WI38 (cell line): ENCODE measurements at regions not wholly inside any gene's neighbourhood (a gene's known extent, or its start where the extent isn't known, plus 50 kb on each side); places are given as distances from the start of the nearest gene placed in this dataset.

Experiments
- H3K4me3 ChIP-seq: 2 replicates; pipeline ENCODE4 v1.5.1; 2011; ENCODE audit warnings: low read depth, mild to moderate bottlenecking, control low read depth, low read length
- TF ChIP-seq, protein P1 (sequence below): IDR thresholded peaks from 2 replicates; pipeline ENCODE4 v1.5.1; 2012; ENCODE audit warnings: low read depth, mild to moderate bottlenecking, control low read depth, low read length

DNA sequence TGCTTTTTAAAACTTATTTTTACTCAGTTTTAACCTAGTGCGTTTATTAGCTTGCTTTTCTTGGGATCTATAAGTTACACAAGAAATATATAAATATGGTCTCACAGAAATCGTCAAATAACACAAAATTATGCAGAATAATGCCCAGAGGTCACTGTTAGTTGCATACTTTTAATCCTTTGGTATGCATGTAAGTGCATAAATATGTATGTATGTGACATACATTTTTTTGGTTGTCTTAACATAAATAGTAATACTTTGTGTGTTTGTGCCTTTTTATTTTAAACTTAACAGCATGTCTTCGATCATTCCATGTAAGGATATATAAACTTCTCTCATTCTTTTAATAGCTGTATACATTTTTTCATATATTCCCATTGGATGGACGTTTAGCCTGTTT lies 459.6 kb downstream of the PCNX1 start:
- H3K4me3 ChIP-seq: no peak overlapping the region
- TF ChIP-seq, protein P1, sequence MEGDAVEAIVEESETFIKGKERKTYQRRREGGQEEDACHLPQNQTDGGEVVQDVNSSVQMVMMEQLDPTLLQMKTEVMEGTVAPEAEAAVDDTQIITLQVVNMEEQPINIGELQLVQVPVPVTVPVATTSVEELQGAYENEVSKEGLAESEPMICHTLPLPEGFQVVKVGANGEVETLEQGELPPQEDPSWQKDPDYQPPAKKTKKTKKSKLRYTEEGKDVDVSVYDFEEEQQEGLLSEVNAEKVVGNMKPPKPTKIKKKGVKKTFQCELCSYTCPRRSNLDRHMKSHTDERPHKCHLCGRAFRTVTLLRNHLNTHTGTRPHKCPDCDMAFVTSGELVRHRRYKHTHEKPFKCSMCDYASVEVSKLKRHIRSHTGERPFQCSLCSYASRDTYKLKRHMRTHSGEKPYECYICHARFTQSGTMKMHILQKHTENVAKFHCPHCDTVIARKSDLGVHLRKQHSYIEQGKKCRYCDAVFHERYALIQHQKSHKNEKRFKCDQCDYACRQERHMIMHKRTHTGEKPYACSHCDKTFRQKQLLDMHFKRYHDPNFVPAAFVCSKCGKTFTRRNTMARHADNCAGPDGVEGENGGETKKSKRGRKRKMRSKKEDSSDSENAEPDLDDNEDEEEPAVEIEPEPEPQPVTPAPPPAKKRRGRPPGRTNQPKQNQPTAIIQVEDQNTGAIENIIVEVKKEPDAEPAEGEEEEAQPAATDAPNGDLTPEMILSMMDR: no peak

DNA sequence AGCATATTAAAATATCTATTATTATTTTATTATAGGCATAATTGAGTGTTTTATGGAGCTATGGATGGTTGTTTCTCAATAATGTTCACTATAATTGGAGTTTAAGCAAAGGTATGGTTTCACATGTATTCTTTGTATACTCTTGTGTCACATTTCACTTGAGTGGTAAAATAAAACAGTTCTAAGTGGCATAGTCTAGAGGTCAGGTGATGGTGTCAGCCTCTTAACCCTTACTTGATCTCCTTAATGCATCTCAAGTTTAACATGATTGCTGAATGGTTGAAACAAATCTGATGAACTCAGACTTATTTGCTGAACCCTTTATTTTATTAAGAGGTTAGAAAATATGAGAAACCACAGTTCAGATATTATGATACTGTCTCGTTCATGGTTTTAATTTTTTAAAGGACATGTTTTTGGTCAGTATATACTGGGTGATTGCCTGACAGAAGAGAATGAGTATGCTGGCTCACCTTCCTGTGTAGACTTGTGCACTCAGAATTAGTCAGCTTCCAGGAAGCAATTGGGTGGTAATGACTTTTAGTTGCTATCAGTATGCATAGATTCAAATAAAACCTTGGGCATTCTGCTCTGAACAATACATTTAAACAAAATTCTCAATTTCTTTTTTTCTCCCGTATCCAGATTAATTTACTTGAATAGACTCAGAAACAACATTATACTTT lies 464.6 kb downstream of the PCNX1 start:
- no peak overlapping the region for H3K4me3 ChIP-seq
- TF ChIP-seq, protein P1: no peak

DNA sequence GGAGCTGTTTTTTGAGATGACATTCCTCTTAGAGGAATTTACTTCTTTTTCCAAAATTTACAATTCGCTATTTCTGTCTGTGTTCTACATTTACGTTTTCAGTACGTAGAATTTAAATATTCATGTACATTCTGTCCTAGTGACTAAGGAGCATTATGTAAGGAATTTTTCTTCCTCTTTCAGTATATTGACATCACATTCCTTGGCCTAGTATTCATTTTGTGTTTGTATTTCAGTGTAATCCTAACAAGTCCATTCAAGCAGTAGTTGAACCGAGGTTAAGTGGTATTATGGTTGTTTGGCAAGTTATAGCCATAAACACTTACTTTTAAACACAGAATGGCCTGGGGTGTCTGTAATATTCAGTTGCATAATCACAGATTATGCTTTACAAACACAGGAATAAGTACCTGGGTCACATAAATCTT lies 465.2 kb downstream of the PCNX1 start:
- no peak overlapping the region for H3K4me3 ChIP-seq
- TF ChIP-seq, protein P1: no peak

DNA sequence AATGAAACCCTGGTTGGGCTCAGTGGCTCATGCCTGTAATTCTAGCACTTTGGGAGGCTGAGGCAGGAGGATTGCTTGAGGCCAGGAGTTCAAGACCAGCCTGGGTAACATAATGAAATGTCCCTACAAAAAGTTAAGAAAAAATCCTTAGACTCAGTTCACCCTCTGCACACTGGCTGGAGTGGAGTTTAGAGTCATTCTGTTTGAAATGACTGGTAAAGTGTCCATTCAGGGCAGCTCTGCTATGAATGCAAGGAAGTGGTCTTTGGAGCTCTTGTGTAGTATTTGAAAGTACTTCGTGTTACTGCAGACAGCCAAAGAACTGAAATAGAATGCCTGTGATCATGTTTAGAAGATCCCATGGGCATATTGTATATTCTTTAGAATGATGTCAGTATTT lies 466.5 kb downstream of the PCNX1 start:
- H3K4me3 ChIP-seq: no peak overlapping the region
- TF ChIP-seq, protein P1: no peak

DNA sequence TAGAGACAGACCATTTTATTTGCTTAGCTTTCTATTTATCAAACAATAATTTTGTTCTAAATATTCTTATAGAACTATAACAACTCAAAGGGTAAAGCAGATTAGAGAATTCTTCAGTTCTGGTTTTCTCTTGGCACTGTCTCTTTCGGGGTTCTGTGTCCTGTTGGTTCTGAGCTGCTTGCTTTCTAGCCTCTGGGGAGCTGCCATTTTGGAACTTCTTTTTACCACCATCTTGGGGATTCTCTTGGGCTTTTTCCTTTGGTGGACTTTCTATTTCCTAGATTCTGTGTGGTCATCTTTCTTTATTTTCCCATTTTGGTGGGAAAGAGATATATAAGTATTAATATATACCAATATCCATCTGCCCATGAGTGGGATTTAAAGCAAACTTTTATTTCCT lies 467.7 kb downstream of the PCNX1 start:
- H3K4me3 ChIP-seq: no peak overlapping the region
- TF ChIP-seq, protein P1: no peak

DNA sequence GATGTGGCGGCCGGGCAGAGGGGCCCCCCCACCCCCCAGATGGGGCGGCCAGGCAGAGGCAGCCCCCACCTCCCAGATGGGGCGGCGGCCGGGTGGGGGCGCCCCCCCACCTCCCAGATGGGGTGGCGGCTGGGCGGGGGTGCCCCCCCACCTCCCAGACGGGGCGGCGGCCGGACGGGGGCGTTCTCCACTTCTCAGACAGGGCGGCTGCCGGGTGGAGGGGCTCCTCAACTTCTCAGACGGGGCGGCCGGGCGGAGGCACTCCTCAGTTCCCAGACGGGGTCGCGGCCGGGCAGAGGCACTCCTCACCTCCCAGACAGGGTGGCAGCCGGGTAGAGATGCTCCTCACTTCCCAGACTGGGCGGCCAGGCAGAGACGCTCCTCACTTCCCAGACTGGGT lies 469.8 kb downstream of the PCNX1 start:
- TF ChIP-seq, protein P1: no peak
- no peak overlapping the region for H3K4me3 ChIP-seq

DNA sequence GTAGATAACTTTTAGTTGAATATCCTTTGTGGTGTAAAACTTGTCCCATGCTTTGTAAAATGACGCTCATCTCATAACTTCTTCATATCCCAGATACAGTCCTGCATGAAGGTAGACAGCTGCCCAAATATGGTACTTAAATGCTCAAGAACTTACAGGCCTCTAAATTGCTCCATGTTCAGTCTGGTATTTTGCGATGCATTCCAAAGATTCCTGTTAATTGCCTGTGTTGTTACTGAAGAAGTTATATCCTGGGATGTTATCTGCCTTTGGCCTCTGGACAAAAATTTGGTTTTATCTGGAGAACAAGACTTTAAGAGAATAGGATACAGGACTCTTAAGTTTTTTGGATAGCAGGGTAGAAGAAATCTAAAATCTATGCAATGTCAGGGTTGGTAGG lies 473.0 kb downstream of the PCNX1 start:
- TF ChIP-seq, protein P1: no peak
- H3K4me3 ChIP-seq: no peak overlapping the region
